H1 (cell line): ENCODE measurements at regions not wholly inside any gene's neighbourhood (a gene's known extent, or its start where the extent isn't known, plus 50 kb on each side); places are given as distances from the start of the nearest gene placed in this dataset.

ENCODE experiments used
- BCL11A ChIP-seq, 2 experiments: IDR thresholded peaks; one replicate each; pipeline ENCODE4 v1.6.1; 2011; ENCODE audit warnings: low read depth in 2 of 2, low read length in 2 of 2, mild to moderate bottlenecking in 2 of 2
- CHD2 ChIP-seq: IDR thresholded peaks from 2 replicates; pipeline ENCODE4 v1.6.1; 2012; ENCODE audit warnings: low read length, improper control_type of control experiment
- CTCF ChIP-seq, 3 experiments: IDR thresholded peaks; 1 replicate in 2 of 3; 2 replicates in 1 of 3; pipeline versions ENCODE4 v1.5.1 to v1.6.1; 2011; ENCODE audit warnings: low read length in 3 of 3, mild to moderate bottlenecking in 3 of 3, inconsistent platforms in 2 of 3, low read depth in 1 of 3, moderate library complexity in 1 of 3; ENCODE audit not compliant: insufficient read depth in 1 of 3; ENCODE audit errors: control extremely low read depth in 1 of 3
- GABPA ChIP-seq: IDR thresholded peaks from 2 replicates; pipeline ENCODE4 v1.6.1; 2011; ENCODE audit warnings: mild to moderate bottlenecking, low read length, moderate library complexity, borderline replicate concordance; ENCODE audit not compliant: insufficient read depth
- JUN ChIP-seq: IDR thresholded peaks from 2 replicates; pipeline ENCODE4 v1.6.1; 2011; ENCODE audit warnings: low read depth, mild to moderate bottlenecking, improper control_type of control experiment, low read length
- POLR2A ChIP-seq, 2 experiments: IDR thresholded peaks; 1 replicate in 1 of 2; 2 replicates in 1 of 2; pipeline ENCODE4 v1.6.1; 2011; ENCODE audit warnings: low read depth in 2 of 2, low read length in 2 of 2, mild to moderate bottlenecking in 2 of 2; ENCODE audit errors: control extremely low read depth in 1 of 2
- RAD21 ChIP-seq, 2 experiments: IDR thresholded peaks in 1 of 2; conservative IDR thresholded peaks in 1 of 2; 2 replicates each; pipeline ENCODE4 v1.6.1; 2011; ENCODE audit warnings: low read depth in 2 of 2, low read length in 2 of 2, improper control_type of control experiment in 1 of 2, inconsistent platforms in 1 of 2, mild to moderate bottlenecking in 1 of 2, moderate library complexity in 1 of 2
- RXRA ChIP-seq: IDR thresholded peaks from 2 replicates; pipeline ENCODE4 v1.6.1; 2011; ENCODE audit warnings: low read depth, mild to moderate bottlenecking, low read length, moderate library complexity; ENCODE audit not compliant: insufficient read depth
- SIX5 ChIP-seq: IDR thresholded peaks from 2 replicates; pipeline ENCODE4 v1.6.1; 2011; ENCODE audit warnings: mild to moderate bottlenecking, low read depth, low read length
- SP4 ChIP-seq: IDR thresholded peaks from 2 replicates; pipeline ENCODE4 v1.6.1; 2012; ENCODE audit warnings: low read length, inconsistent platforms
- SRF ChIP-seq: IDR thresholded peaks from 2 replicates; pipeline ENCODE4 v1.6.1; 2011; ENCODE audit warnings: mild to moderate bottlenecking, low read depth, low read length, moderate library complexity
- TF ChIP-seq, protein P1 (sequence below): IDR thresholded peaks from 2 replicates; pipeline ENCODE4 v1.6.1; 2011; ENCODE audit warnings: low read length, improper control_type of control experiment

DNA sequence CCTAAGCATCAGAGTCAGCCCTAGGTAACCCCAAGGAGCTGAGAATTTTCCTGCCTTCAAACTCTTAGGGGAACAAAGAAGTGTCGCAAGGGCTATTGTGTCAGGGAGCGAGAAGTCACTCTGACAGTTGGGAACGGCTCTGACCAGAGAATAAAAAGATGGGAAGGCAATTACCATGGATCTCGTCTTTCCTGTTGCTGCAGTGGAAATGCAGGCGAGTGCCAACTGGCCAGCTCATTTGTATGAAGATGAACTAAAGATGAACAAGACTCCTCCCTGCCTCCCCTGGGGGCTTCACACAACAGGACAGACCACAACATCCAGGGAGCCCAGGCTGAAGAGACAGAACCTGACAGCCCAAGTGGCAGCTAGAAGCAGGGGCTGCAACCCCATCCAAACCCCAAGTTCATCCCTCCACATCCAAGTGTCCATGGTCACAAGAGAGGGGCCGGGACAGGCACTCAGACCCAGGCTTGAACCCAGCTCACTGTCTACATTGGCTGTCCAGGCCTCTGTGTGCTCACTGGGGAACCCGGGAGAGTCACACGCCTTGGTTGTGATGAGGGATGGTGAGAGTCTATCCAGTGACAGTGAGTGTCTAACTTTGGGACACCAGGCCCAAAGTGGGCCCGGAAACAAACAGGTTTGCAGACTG, 322.4 kb downstream of the BCL11B start:
- TF ChIP-seq POLR2A (IDR thresholded peaks at IDR 0.05; ENCODE audit: control extremely low read depth in 1 of 2, low read depth in 2 of 2, low read length in 2 of 2) (no peak), CTCF (IDR thresholded peaks at IDR 0.05; ENCODE audit: control extremely low read depth in 1 of 3, insufficient read depth in 1 of 3, low read depth in 1 of 3, low read length in 3 of 3) (no peak), SRF (no peak), CHD2 (no peak), RAD21 (IDR thresholded peaks at IDR 0.05 in 1 of 2, conservative IDR thresholded peaks at IDR 0.05 in 1 of 2; ENCODE audit: low read depth in 2 of 2, low read length in 2 of 2) (no peak), SIX5 (no peak), JUN (no peak), SP4 (no peak), GABPA (no peak), BCL11A (IDR thresholded peaks at IDR 0.05; ENCODE audit: low read depth in 2 of 2, low read length in 2 of 2) (no peak), RXRA (no peak)
- TF ChIP-seq, protein P1, sequence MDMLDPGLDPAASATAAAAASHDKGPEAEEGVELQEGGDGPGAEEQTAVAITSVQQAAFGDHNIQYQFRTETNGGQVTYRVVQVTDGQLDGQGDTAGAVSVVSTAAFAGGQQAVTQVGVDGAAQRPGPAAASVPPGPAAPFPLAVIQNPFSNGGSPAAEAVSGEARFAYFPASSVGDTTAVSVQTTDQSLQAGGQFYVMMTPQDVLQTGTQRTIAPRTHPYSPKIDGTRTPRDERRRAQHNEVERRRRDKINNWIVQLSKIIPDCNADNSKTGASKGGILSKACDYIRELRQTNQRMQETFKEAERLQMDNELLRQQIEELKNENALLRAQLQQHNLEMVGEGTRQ, result no peak
